Mesenchymal stem cell (in vitro differentiated cells and primary cell): ENCODE measurements at regions not wholly inside any gene's neighbourhood (a gene's known extent, or its start where the extent isn't known, plus 50 kb on each side); places are given as distances from the start of the nearest gene placed in this dataset.

Experiments
- DNase-seq: peaks from one replicate; pipeline ENCODE4 v3.0.0-alpha.2; 2013
- H2AFZ ChIP-seq: one replicate; pipeline ENCODE4 v1.6.1; 2013; ENCODE audit warnings: low read depth, mild to moderate bottlenecking, control low read depth, inconsistent platforms, low read length, moderate library complexity
- H2AK5ac ChIP-seq: 2 replicates; pipeline ENCODE4 v1.6.1; 2013; ENCODE audit warnings: low read length, moderate library complexity, mild to moderate bottlenecking, inconsistent platforms; ENCODE audit not compliant: severe bottlenecking
- H2BK120ac ChIP-seq: one replicate; pipeline ENCODE4 v1.6.1; 2013; ENCODE audit warnings: low read depth, mild to moderate bottlenecking, inconsistent platforms, low read length, moderate library complexity
- H2BK12ac ChIP-seq, 2 experiments: one replicate each; pipeline ENCODE4 v1.6.1; 2013; ENCODE audit warnings: inconsistent platforms in 2 of 2, low read length in 2 of 2, mild to moderate bottlenecking in 2 of 2, moderate library complexity in 2 of 2, control low read depth in 1 of 2
- H2BK15ac ChIP-seq: one replicate; pipeline ENCODE4 v1.6.1; 2013; ENCODE audit warnings: mild to moderate bottlenecking, low read depth, inconsistent platforms; ENCODE audit not compliant: poor library complexity, severe bottlenecking
- H2BK5ac ChIP-seq: 2 replicates; pipeline ENCODE4 v1.6.1; 2013; ENCODE audit warnings: low read depth, mild to moderate bottlenecking, low read length, control low read depth, inconsistent platforms; ENCODE audit not compliant: poor library complexity, severe bottlenecking
- H3K14ac ChIP-seq, 2 experiments: one replicate each; pipeline ENCODE4 v1.6.1; 2013; ENCODE audit warnings: inconsistent platforms in 2 of 2, low read length in 2 of 2, control low read depth in 1 of 2, mild to moderate bottlenecking in 1 of 2, moderate library complexity in 1 of 2
- H3K18ac ChIP-seq, 2 experiments: one replicate each; pipeline ENCODE4 v1.6.1; 2013; ENCODE audit warnings: inconsistent platforms in 2 of 2, low read length in 2 of 2, control low read depth in 1 of 2, low read depth in 1 of 2, mild to moderate bottlenecking in 1 of 2
- H3K23ac ChIP-seq, 2 experiments: one replicate each; pipeline ENCODE4 v1.6.1; 2013; ENCODE audit warnings: inconsistent platforms in 2 of 2, low read length in 2 of 2, mild to moderate bottlenecking in 2 of 2, moderate library complexity in 2 of 2, control low read depth in 1 of 2
- H3K27ac ChIP-seq: 2 replicates; pipeline ENCODE4 v1.5.1; 2013; ENCODE audit warnings: mild to moderate bottlenecking, moderate library complexity, low read length, control low read depth, inconsistent platforms; ENCODE audit not compliant: poor library complexity, severe bottlenecking
- H3K27me3 ChIP-seq, 2 experiments: 2 replicates each; pipeline versions ENCODE4 v1.6.1 to v1.7.0; 2013; ENCODE audit warnings: low read length in 2 of 2, mild to moderate bottlenecking in 2 of 2, moderate library complexity in 2 of 2, control low read depth in 1 of 2, inconsistent platforms in 1 of 2; ENCODE audit not compliant: control insufficient read depth in 1 of 2, insufficient read depth in 1 of 2
- H3K36me3 ChIP-seq, 2 experiments: 2 replicates each; pipeline versions ENCODE4 v1.6.1 to v1.7.0; 2013; ENCODE audit warnings: low read length in 2 of 2, control low read depth in 1 of 2, inconsistent platforms in 1 of 2, low read depth in 1 of 2, mild to moderate bottlenecking in 1 of 2; ENCODE audit not compliant: insufficient read depth in 2 of 2, control insufficient read depth in 1 of 2
- H3K4ac ChIP-seq, 2 experiments: one replicate each; pipeline ENCODE4 v1.6.1; 2013; ENCODE audit warnings: inconsistent platforms in 2 of 2, low read length in 2 of 2, mild to moderate bottlenecking in 2 of 2, moderate library complexity in 2 of 2, control low read depth in 1 of 2, low read depth in 1 of 2
- H3K4me1 ChIP-seq: 2 replicates; pipeline ENCODE4 v1.6.1; 2013; ENCODE audit warnings: low read depth, low read length, control low read depth; ENCODE audit not compliant: control insufficient read depth, insufficient read depth
- H3K4me2 ChIP-seq: 2 replicates; pipeline ENCODE4 v1.6.1; 2013; ENCODE audit warnings: low read length, mild to moderate bottlenecking, inconsistent platforms; ENCODE audit not compliant: poor library complexity, severe bottlenecking
- H3K4me3 ChIP-seq, 2 experiments: 2 replicates each; pipeline versions ENCODE4 v1.5.1 to v1.7.0; 2013; ENCODE audit warnings: low read length in 2 of 2, mild to moderate bottlenecking in 2 of 2, control low read depth in 1 of 2, low read depth in 1 of 2; ENCODE audit not compliant: insufficient read depth in 1 of 2
- H3K79me1 ChIP-seq: replicated peaks from 2 replicates; pipeline ENCODE4 v1.6.1; 2013; ENCODE audit warnings: mild to moderate bottlenecking, control low read depth, low read length, inconsistent platforms; ENCODE audit not compliant: poor library complexity, severe bottlenecking
- H3K9ac ChIP-seq: 2 replicates; pipeline ENCODE4 v1.7.0; 2013; ENCODE audit warnings: mild to moderate bottlenecking, low read length, moderate library complexity
- H3K9me3 ChIP-seq: 2 replicates; pipeline ENCODE4 v1.7.0; 2013; ENCODE audit warnings: mild to moderate bottlenecking, low read length; ENCODE audit not compliant: control insufficient read depth
- H4K8ac ChIP-seq: one replicate; pipeline ENCODE4 v1.6.1; 2013; ENCODE audit warnings: inconsistent platforms, mild to moderate bottlenecking, low read length, moderate library complexity
- H4K91ac ChIP-seq: one replicate; pipeline ENCODE4 v1.6.1; 2013; ENCODE audit warnings: mild to moderate bottlenecking, low read length, inconsistent platforms
- WGBS: methylation state at CpG from one replicate; pipeline ENCODE4 v1.1.7; 2013; ENCODE audit warnings: mixed read lengths; 5-methylcytosine and 5-hydroxymethylcytosine counted together

DNA sequence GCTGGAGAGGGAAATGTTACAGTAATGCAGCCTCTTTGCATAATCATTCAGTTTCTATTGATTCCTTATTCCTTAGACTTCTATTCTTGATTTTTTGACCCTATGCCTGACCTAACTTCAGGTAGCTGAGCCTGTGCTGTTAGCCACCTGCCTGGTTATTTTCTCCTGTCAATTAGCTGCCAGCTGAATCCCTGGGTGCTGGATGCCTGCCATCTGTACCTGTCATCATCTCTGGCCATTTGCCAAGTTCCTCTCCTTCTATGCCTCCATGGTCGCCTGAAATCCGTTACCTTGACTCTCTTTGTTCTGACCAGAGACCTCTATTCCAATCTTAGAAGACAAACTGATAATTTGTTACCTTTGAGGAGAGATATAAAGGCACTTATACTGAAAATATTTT lies 178.3 kb downstream of the CAVIN4 start:
- Histone ChIP-seq H4K8ac (no peak overlapping the region), H4K91ac (no peak overlapping the region), H3K9me3 (peaks cover 4% of the 10 kb centered on the region), H3K4ac (no peak overlapping the region), H3K9ac (no peak overlapping the region), H3K23ac (no peak overlapping the region), H3K27me3 (no peaks in the 10 kb centered on the region), H2BK5ac (no peak overlapping the region), H2AFZ (no peak overlapping the region), H3K27ac (no peak overlapping the region), H2BK120ac (no peak overlapping the region), H2AK5ac (no peak overlapping the region), H3K79me1 (no peaks in the 10 kb centered on the region), H2BK12ac (no peak overlapping the region), H3K4me1 (no peaks in the 10 kb centered on the region), H3K4me3 (no peak overlapping the region), H2BK15ac (no peak overlapping the region), H3K18ac (no peak overlapping the region), H3K14ac (no peak overlapping the region), H3K4me2 (no peak overlapping the region), H3K36me3 (no peaks in the 10 kb centered on the region)
- WGBS, result no CpG with 5 or more reads among the region's 2 CpGs
- DNase-seq, result no peak

DNA sequence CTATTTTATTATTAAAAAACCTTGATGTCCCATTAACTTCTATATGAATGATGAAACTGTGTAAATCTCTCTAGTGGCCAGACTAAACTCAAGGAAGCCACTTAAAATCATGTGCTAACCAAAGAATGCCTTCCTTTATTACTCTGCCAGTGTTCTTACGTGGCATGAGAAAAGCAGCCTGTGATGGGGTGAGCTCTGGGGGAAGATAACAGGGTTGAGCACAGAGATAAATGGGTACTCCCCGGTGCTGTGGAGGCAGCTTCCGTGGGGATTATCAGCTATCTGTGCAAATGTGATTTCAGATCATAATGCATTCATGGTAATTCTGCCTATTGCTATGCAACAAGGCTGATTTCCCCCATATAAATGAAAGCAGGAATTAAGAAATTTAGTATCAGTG lies 181.3 kb downstream of the CAVIN4 start:
- Histone ChIP-seq H3K9me3 (no peaks in the 10 kb centered on the region), H2AFZ (no peak overlapping the region), H2BK15ac (no peak overlapping the region), H2AK5ac (no peak overlapping the region), H3K4me2 (no peak overlapping the region), H3K4me1 (no peaks in the 10 kb centered on the region), H3K27me3 (no peaks in the 10 kb centered on the region), H3K4me3 (no peak overlapping the region), H2BK12ac (no peak overlapping the region), H3K36me3 (no peaks in the 10 kb centered on the region), H3K23ac (no peak overlapping the region), H4K8ac (no peak overlapping the region), H3K14ac (no peak overlapping the region), H3K4ac (no peak overlapping the region), H3K18ac (no peak overlapping the region), H2BK5ac (no peak overlapping the region), H4K91ac (no peak overlapping the region), H3K9ac (no peak overlapping the region), H3K27ac (no peak overlapping the region), H3K79me1 (no peaks in the 10 kb centered on the region), H2BK120ac (no peak overlapping the region)
- no peak for DNase-seq
- 76% methylated on average over 3 of the region's 3 CpGs for WGBS

DNA sequence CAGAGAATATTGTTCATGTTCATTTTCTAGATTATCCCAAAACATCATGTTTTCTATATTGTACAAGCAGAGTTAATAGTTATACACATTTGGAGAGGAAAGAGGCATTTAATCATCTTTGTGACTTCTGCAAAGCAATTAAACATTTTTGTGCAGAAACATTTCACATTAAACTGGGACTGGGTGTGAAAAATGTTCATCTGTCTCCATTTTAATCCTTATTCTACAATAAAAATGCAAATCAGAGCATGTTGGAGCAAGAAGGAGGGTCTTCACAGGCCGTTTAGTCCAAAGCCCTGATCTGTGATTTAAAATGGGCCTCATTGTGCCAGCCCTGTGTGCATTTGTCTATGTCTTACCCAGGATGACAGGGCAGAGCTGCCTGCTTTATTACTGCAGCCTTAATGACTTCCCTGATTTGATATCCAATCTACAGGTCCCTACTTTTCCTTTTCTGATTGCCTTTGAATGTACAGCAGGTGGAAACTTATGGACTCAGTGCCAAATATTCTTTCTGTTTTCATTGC lies 183.5 kb downstream of the CAVIN4 start:
- H3K14ac ChIP-seq, result no peak overlapping the region
- no peak overlapping the region for H4K91ac ChIP-seq
- no peak overlapping the region for H2AK5ac ChIP-seq
- no peaks in the 10 kb centered on the region for H3K79me1 ChIP-seq
- H3K4ac ChIP-seq, result no peak overlapping the region
- WGBS, result 11% methylated on average over 1 of the region's 1 CpG
- no peak overlapping the region for H3K23ac ChIP-seq
- H2BK5ac ChIP-seq, result no peak overlapping the region
- H3K4me1 ChIP-seq, result no peaks in the 10 kb centered on the region
- H3K4me2 ChIP-seq, result no peak overlapping the region
- H2BK120ac ChIP-seq, result no peak overlapping the region
- H4K8ac ChIP-seq, result no peak overlapping the region
- H3K36me3 ChIP-seq, result no peaks in the 10 kb centered on the region
- H3K9ac ChIP-seq, result no peak overlapping the region
- peaks cover under 1% of the 10 kb centered on the region for H3K9me3 ChIP-seq
- H3K4me3 ChIP-seq, result no peak overlapping the region
- H2BK12ac ChIP-seq, result no peak overlapping the region
- no peak for DNase-seq
- no peak overlapping the region for H3K18ac ChIP-seq
- H3K27me3 ChIP-seq, result no peaks in the 10 kb centered on the region
- H3K27ac ChIP-seq, result no peak overlapping the region
- no peak overlapping the region for H2BK15ac ChIP-seq
- H2AFZ ChIP-seq, result no peak overlapping the region

DNA sequence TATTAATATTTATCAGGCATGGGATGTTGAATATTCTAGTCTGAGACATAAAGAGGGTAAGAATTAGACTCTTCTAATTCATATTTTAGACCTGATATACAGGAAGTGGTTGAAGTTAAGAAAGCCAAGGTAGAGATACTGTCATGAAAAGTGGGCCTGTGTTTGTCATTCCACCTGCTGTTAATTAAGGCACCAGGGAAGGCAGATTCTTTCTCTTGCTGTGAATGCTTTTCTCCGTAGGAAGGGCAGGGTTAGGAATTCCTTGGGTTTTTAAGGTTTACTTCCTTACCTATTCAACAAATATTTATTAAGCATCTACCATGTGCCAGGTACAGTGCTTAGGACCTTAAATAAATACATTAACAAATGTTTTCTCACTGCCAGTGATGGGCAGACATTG lies 196.4 kb downstream of the CAVIN4 start:
- no peak overlapping the region for H3K4me3 ChIP-seq
- H4K8ac ChIP-seq, result no peak overlapping the region
- no peak overlapping the region for H3K4me2 ChIP-seq
- H3K27ac ChIP-seq, result no peak overlapping the region
- H2BK15ac ChIP-seq, result no peak overlapping the region
- no peak overlapping the region for H2BK12ac ChIP-seq
- H2AFZ ChIP-seq, result no peak overlapping the region
- no CpG with 5 or more reads among the region's 1 CpG for WGBS
- no peaks in the 10 kb centered on the region for H3K27me3 ChIP-seq
- no peak overlapping the region for H2BK120ac ChIP-seq
- H3K9ac ChIP-seq, result no peak overlapping the region
- H3K9me3 ChIP-seq, result peaks cover 3% of the 10 kb centered on the region
- DNase-seq, result no peak
- H3K18ac ChIP-seq, result no peak overlapping the region
- H3K4ac ChIP-seq, result no peak overlapping the region
- H2BK5ac ChIP-seq, result no peak overlapping the region
- H4K91ac ChIP-seq, result no peak overlapping the region
- no peaks in the 10 kb centered on the region for H3K79me1 ChIP-seq
- H3K4me1 ChIP-seq, result no peaks in the 10 kb centered on the region
- H3K36me3 ChIP-seq, result no peaks in the 10 kb centered on the region
- H3K14ac ChIP-seq, result no peak overlapping the region
- no peak overlapping the region for H2AK5ac ChIP-seq
- H3K23ac ChIP-seq, result no peak overlapping the region
